Psoas muscle (tissue), 7 donors: ENCODE measurements at regions not wholly inside any gene's neighbourhood (a gene's known extent, or its start where the extent isn't known, plus 50 kb on each side); places are given as distances from the start of the nearest gene placed in this dataset.

ENCODE experiments used
- ATAC-seq, 4 donors: fragments of 200-7000 bp; cut with Tn5 transposase; one replicate each; pipeline ENCODE4 v1.9.1; 2020; ENCODE audit warnings: moderate library complexity in 3 of 4, mild to moderate bottlenecking in 2 of 4
- DNase-seq, 2 donors: peaks; one replicate each; pipeline ENCODE4 v3.0.0-alpha.2; 2020
- H3K27ac ChIP-seq: fragments of 200-600 bp; one replicate; pipeline ENCODE4 v1.8.0; 2022
- H3K27me3 ChIP-seq, 3 donors: fragments of 200-600 bp in 1 of 3; one replicate each; pipeline versions ENCODE4 v1.6.1 to v1.8.0; 2013 to 2022; ENCODE audit warnings: low read length in 2 of 3, mild to moderate bottlenecking in 2 of 3, moderate library complexity in 1 of 3; ENCODE audit not compliant: insufficient read depth in 3 of 3
- H3K36me3 ChIP-seq, 2 donors: fragments of 200-600 bp in 1 of 2; one replicate each; pipeline versions ENCODE4 v1.6.1 to v1.8.0; 2013 to 2022; ENCODE audit warnings: low read depth in 1 of 2, mild to moderate bottlenecking in 1 of 2, moderate library complexity in 1 of 2; ENCODE audit not compliant: insufficient read depth in 1 of 2
- H3K4me1 ChIP-seq: fragments of 200-600 bp; one replicate; pipeline ENCODE4 v1.8.0; 2022
- H3K4me3 ChIP-seq: fragments of 200-600 bp; one replicate; pipeline ENCODE4 v1.8.0; 2022; ENCODE audit warnings: mild to moderate bottlenecking
- H3K9me3 ChIP-seq: fragments of 200-600 bp; one replicate; pipeline ENCODE4 v1.8.0; 2022
- WGBS, 3 donors: extraction: QIAGEN DNeasy Blood & Tissue Kit; methylation state at CpG; one replicate each; pipeline versions ENCODE4 v1.1.6 to v1.1.7; 2013; 5-methylcytosine and 5-hydroxymethylcytosine counted together
- intact Hi-C, 2 donors: fragments of 100-400 bp; cut with DNase I; formaldehyde crosslinking; loops; one replicate each; pipeline versions ENCODE4 v1.11.0 to v1.14.2; 2022
- TF ChIP-seq, protein P1 (sequence below): fragments of 200-600 bp; IDR thresholded peaks from one replicate; pipeline ENCODE4 v1.8.0; 2022; ENCODE audit warnings: antibody characterized with exemption
- donor health status: healthy with polysubstance abuse.
- donor health status: DM: no; HTN: no; CAD: no; lungs with moderate emphysema.
- donor health status: Bipolar disorder and iron deficiency.
- donor health status: healthy.
- donor health status: DM: yes; HTN: yes; CAD: no.
- donor health status: DM: no; HTN: no; CAD: no.
- donor health status: DM: yes; HTN: yes; CAD: no.

DNA sequence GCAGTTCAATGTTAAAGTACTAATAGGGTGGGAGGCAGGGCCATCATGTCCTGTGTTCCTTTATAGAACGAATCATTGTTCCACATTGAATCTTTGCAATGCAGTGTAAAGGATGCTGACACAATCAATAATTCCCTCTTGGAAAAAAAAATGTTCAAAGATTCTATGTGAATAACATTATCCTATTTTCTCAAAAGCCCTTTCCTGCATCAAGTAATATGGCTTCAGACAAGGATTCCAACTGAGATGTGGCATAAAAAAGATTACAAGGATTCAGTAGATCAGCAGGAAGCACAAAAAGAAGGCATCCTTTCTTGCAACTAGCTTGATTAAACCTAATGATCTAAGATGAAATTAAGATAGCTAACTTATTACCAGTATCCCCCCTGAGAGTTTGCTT lies 454.0 kb upstream of the CADM2 start:
- Histone ChIP-seq H3K36me3 (no peaks in the 10 kb centered on the region), H3K9me3 (no peaks in the 10 kb centered on the region), H3K27me3 (no peaks in the 10 kb centered on the region), H3K27ac (no peak overlapping the region), H3K4me3 (no peak overlapping the region), H3K4me1 (no peaks in the 10 kb centered on the region)
- ATAC-seq = no peak
- intact Hi-C loops = no loop called here
- WGBS, 3 donors = 77 to 91% (median 78%) methylated on average over 1 of the region's 1 CpG
- DNase-seq = no peak
- TF ChIP-seq, protein P1, sequence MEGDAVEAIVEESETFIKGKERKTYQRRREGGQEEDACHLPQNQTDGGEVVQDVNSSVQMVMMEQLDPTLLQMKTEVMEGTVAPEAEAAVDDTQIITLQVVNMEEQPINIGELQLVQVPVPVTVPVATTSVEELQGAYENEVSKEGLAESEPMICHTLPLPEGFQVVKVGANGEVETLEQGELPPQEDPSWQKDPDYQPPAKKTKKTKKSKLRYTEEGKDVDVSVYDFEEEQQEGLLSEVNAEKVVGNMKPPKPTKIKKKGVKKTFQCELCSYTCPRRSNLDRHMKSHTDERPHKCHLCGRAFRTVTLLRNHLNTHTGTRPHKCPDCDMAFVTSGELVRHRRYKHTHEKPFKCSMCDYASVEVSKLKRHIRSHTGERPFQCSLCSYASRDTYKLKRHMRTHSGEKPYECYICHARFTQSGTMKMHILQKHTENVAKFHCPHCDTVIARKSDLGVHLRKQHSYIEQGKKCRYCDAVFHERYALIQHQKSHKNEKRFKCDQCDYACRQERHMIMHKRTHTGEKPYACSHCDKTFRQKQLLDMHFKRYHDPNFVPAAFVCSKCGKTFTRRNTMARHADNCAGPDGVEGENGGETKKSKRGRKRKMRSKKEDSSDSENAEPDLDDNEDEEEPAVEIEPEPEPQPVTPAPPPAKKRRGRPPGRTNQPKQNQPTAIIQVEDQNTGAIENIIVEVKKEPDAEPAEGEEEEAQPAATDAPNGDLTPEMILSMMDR = no peak

DNA sequence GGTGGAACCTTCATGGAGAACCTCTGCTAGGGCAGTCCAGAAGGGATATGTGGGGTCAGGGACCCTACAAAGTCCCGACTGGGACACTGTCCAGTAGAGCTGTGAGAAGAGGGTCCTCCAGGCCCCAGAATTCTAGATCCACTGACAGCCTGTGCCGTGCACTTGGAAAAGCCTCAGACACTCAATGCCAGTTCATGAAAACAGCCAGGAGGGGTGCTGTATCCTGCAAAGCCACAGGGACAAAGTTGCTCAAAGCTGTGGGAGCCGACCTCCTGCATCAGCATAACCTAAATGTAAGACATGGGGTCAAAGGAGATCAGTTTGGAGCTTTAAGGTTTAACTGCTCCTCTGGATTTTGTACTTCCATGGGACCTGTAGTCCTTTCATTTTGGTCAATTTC lies 448.8 kb upstream of the CADM2 start:
- Histone ChIP-seq H3K9me3 (peaks cover 5% of the 10 kb centered on the region), H3K36me3 (no peaks in the 10 kb centered on the region), H3K4me1 (no peaks in the 10 kb centered on the region), H3K27me3 (no peaks in the 10 kb centered on the region), H3K27ac (no peak overlapping the region), H3K4me3 (no peak overlapping the region)
- DNase-seq (no peak), ATAC-seq (no peak)
- TF ChIP-seq, protein P1 = no peak
- WGBS, 3 donors = 79 to 84% (median 81%) methylated on average over 3 of the region's 3 CpGs
- intact Hi-C loops = no loop called here

DNA sequence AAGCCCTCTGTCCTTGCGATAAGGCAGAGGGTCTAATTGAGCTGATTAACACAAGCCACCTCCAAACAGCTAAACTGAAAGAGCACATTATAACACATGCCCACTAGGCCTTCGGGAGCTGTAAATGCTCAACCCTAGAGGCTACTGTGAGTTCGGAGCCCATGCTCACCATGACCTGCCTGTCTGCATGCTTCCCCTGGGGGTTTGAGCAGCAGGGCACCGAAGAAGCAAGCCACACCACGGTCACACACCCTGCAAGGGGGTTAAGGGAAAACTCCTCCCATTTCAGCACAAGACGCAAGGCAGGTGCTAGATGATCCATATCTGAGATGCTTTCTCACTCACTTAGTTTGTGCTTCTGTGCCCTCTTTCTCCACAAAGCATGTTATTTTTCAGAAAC lies 435.9 kb upstream of the CADM2 start:
- Histone ChIP-seq H3K4me1 (no peaks in the 10 kb centered on the region), H3K27ac (no peak overlapping the region), H3K36me3 (no peaks in the 10 kb centered on the region), H3K9me3 (no peaks in the 10 kb centered on the region), H3K4me3 (no peak overlapping the region), H3K27me3 (no peaks in the 10 kb centered on the region)
- intact Hi-C loops = no loop called here
- ATAC-seq (no peak), DNase-seq (no peak)
- 77 to 89% (median 84%) methylated on average over 6 of the region's 6 CpGs for WGBS, 3 donors
- TF ChIP-seq, protein P1 = no peak

DNA sequence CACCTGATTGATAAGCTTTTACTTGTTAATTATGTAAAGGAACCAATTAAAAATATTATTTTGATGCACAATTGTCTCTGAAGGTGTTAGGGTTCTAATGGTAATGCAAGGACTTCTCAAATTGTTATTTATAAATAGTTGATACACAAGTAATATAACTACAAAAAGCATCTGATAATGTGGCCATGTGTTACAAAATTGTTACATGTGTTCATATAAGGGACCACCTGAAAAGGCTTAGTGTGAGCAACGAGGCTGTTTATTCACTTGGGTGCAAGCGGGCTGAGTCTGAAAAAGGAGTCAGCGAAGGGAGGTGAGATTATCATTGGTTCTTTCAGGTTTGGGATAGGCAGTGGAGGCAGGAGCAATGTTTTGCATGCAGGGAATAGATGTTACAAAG lies 421.9 kb upstream of the CADM2 start:
- no peaks in the 10 kb centered on the region for H3K27me3 ChIP-seq

DNA sequence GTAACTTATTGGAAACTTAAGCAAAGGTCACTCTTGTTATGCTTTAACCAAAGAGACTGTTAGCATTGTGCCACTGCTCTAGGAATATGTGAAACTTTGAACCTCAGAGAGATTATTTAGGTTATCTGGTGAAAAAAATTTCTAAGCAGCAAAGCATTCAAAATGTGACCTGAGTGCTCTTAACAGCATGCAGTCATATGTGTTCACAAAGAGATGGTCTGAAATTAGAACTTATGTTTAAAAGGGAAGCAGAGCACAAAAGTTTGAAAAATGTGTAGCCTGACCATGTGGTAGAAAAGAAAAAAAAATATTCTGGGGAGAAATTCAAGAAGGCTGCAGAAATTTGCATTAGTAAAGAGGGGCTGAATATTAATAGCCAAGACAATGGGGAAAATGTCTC lies 420.2 kb upstream of the CADM2 start:
- Histone ChIP-seq H3K4me3 (no peak overlapping the region), H3K9me3 (peaks cover 11% of the 10 kb centered on the region), H3K27ac (no peak overlapping the region), H3K27me3 (no peaks in the 10 kb centered on the region), H3K4me1 (no peaks in the 10 kb centered on the region), H3K36me3 (no peaks in the 10 kb centered on the region)
- no peak for ATAC-seq
- intact Hi-C loops = no loop called here
- TF ChIP-seq, protein P1 = no peak
- DNase-seq = no peak

More for the DNA sequence above, 421.9 kb upstream of the CADM2 start:
- peaks cover 11% of the 10 kb centered on the region for H3K9me3 ChIP-seq
- no peak for DNase-seq
- H3K4me3 ChIP-seq = no peak overlapping the region
- TF ChIP-seq, protein P1 = no peak
- ATAC-seq = no peak
- intact Hi-C loops = no loop called here
- 78 to 79% (median 78%) methylated on average over 3 of the region's 3 CpGs for WGBS, 3 donors
- H3K4me1 ChIP-seq = no peaks in the 10 kb centered on the region
- no peak overlapping the region for H3K27ac ChIP-seq
- H3K36me3 ChIP-seq = no peaks in the 10 kb centered on the region
